HG03097 (cell line): ENCODE measurements at regions not wholly inside any gene's neighbourhood (a gene's known extent, or its start where the extent isn't known, plus 50 kb on each side); places are given as distances from the start of the nearest gene placed in this dataset.

Experiments
- ATAC-seq: cut with Tn5 transposase; IDR thresholded peaks from one replicate; pipeline ENCODE4 v1.9.1; 2021; ENCODE audit not compliant: unreplicated experiment, low FRiP score

DNA sequence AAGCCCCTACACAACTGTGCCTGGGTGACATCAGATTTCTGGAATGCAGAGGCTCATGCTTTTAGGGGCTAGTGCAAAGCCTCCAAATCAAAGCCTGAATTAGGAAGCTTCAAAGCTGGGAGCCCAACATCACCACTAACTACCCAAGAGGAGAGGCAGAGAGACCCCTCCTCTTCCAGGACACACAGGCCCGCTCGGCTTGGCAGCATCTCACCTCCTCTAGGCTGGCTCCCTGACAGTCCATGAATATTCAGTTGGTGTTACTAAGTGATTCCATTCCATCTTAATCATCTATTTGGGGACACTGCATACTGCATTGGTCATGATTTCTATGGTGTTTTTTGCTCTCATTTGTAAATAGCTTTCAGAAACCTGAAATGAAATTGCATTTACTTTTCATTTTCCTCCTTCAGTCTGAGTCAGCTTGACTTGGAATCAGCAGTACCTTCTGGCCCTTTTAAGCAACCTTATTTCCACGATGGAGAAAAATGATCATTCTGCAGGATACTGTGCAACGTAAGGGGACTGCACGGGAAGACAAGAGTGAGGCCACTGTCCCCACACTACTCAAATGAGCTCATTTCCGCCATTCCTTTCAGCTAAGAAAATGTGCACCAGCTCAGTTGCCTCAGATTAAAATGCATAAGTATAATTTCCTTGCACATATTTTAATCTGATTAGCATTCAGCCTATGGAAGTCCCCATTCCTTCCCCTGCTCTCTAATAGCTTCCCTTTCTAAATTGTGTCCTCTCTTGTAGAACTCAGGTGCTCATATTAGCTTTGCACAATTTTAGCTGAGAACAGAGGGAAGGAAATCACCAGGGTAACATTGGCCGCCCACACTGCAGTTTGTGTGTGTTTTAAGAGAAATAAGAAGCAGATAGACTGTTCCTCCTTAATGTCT is 219.9 kb downstream of the RFC3 start:
- no peak for ATAC-seq

DNA sequence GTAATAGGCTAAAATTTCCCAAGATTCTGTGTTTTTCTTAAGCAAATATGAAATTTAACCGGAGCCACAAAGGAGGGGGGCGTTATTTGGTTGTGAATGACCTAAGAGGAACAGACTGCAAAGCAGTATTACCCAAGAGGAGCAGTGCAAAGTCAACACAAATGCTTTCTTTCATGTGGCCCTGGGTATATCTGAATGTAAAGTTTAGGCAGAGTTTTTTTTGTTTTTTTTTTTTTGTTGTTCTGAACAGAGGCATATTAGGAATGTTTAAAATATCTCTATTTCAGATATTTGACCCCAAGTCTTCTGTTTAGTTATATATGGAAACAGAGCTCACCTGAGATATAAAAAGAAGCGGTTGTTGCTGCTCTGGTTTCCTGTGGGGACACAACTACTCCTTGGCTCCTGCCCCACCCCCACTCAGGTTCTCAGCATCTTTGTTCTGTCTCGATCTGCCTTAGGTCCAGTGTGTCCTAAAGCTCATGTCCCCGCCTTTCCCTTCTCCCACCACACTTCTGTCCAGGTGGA is 220.7 kb downstream of the RFC3 start:
- ATAC-seq: no peak

GRCh38 chr13:34039678-34040077 is 221.7 kb downstream of the RFC3 start:
- no peak for ATAC-seq

- no peak for ATAC-seq
These were observed 222.9 kb downstream of the RFC3 start for GRCh38 chr13:34040863-34041262.

GRCh38 chr13:34044041-34044440 is 226.1 kb downstream of the RFC3 start:
- ATAC-seq: no peak

DNA sequence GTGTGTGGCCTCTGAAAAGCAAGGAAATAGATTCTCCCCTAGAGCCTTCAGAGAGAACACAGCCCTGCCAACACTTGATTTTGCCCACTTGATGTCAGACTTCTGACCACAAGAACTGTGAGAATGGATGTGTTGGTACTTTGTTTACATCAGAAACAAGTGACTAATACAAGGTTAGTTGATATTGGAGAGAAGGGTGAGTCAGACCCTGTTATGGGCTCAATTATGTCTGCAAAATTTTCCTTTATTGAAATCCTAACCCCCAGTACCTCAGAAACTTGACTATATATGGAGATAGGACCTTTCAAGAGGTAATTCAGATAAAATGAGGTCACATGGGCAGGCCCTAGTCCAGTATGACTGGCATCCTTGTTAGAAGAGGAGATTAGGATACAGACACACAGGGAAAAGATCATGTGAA is 226.7 kb downstream of the RFC3 start:
- ATAC-seq: no peak

- ATAC-seq: no peak
These were observed 228.5 kb downstream of the RFC3 start for GRCh38 chr13:34046457-34046856.

DNA sequence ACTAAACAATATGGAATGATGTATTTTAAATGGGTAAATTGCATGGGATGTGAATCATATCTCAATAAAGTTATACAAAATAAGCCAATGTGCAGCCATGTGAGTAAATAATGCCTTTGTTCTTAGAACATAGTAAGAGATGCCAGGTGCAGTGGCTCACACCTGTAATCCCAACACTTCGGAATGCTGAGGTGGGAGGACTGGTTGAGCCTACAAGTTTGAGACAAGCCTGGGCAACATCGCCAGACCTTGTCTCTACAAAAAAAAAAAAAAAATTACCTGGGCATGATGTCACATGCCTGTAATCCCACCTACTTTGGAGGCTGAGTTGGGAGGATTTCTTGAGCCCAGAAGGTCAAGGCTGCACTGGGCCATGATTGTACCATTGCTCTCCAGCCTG is 230.7 kb downstream of the RFC3 start:
- ATAC-seq: no peak

DNA sequence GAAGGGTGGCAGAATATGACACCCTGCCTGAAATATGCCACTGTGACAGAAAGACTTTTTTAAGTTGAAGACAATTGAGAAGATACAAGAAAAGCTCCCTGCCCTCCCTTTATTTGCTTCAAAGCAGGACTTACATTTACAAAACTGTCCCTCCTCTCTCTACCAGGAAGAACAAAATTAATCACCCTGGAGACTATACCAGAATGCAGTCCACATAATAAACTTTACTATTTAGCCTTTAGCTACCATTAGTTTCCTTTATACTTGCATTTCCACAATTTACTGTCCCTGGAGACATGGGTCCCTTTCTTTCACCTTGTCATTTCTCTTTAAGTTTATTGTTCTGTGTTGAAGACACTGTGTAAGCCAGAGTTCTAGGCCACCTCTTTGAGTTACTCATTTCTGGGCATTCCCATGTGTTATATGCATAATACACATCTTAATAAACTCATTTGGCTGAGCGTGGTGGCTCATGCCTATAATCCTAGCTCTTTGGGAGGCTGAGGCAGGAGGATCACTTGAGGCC is 238.8 kb downstream of the RFC3 start:
- no peak for ATAC-seq

DNA sequence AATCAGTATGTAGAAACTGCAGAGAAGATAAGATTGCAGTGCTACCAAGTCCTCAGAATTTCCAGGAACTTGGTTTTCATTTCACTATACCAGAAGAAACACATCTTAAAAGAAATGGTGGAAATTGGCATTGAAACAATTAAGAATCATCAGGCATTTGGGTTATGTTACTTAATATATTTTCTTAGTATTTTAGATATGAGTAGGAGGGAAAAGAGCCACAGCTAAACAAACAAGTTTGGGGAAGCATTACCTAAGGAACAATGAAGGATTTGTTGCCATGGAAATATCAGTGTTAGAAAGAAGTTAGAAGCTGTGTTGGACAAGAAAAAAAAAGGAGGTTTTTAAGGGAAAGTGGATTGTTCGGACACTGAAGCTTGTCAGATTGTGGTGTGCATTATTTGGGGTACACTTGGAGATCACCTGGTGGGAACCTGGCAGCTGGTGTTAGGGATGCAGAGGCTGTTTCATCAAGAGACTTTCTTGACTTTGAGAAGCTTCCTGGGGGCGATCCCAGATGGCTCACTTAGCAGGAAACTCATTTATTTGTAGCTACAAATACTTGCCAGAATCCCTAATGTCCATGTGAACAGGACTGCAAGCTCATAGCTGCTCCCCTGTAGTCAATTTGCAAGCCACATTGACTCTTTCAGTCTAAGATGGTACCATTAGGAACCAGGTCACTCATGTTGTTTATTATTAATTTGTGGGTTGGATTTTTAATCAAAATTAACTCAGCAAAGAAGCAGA is 246.7 kb downstream of the RFC3 start:
- no peak for ATAC-seq

- no peak for ATAC-seq
These were observed 248.0 kb downstream of the RFC3 start for GRCh38 chr13:34065928-34066327.

DNA sequence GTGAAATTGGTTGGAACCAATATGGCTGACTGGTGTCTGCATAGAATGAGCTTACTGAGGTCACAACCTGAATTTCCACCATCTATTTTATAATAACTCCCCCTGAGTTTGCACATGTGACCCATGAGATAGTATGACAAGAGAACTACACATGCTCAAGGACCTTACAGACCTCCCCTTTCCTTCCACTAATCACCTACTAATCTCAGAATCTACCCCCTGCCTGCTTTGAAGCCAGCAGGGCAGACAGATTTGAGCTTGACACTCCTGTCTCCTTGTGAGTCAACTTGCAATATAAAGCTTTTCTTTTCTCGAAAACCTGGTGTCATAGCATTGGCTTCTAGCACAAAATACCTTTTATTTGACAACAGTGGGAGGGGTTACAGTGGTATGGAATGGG is 248.4 kb downstream of the RFC3 start:
- no peak for ATAC-seq

GRCh38 chr13:34070006-34070405 is 252.1 kb downstream of the RFC3 start:
- ATAC-seq: no peak

- no peak for ATAC-seq
These were observed 252.8 kb downstream of the RFC3 start for GRCh38 chr13:34070544-34071303.

- no peak for ATAC-seq
These were observed 258.4 kb downstream of the RFC3 start for GRCh38 chr13:34076319-34076718.

- ATAC-seq: no peak
These were observed 259.2 kb downstream of the RFC3 start for GRCh38 chr13:34076943-34077703.

GRCh38 chr13:34078334-34078999 is 260.5 kb downstream of the RFC3 start:
- no peak for ATAC-seq

DNA sequence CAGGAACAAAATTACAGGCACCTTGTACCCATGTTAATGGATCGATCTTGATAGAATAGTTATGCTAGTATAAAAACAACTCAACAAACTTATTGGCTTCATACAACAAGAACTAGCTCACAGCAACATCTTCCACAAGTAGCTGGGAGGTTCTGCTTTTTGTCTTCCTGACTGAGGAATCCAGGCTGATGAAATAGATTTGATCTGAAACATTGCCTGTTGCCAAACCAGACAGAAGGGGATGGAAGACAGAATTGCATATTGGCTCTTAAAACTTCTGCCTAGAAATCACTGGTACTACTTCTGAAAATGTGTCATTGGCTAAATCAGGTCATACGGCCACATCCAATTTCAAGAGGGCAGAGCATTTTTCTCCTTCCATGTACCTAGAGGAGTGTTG is 267.3 kb downstream of the RFC3 start:
- ATAC-seq: no peak

DNA sequence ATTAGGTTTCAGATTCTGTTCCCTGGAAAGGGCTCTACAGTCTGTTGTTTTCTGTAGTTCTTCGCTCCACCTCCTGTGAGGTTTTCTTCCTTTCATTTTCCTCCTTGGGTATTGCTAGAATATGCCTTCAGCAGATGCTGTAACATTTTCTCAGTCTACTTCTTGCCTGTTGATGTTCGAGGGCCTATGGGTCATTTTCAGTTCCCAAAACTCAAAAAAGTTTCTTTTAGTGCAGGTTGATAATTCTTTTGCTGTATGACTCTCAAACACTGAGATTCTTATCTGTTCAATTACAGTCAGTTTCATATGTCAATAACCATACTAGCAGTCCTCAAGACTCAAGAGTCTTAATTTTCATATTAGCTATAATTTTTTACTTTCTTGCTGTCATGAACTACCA is 268.3 kb downstream of the RFC3 start:
- no peak for ATAC-seq
